Keratinocyte (primary cell): ENCODE measurements at regions not wholly inside any gene's neighbourhood (a gene's known extent, or its start where the extent isn't known, plus 50 kb on each side); places are given as distances from the start of the nearest gene placed in this dataset.

Experiments used
- EZH2 ChIP-seq: IDR thresholded peaks from one replicate; pipeline ENCODE4 v1.6.1; 2012; ENCODE audit warnings: inconsistent platforms, mild to moderate bottlenecking, low read length, moderate library complexity
- TF ChIP-seq, protein P1 (sequence below), 3 experiments: IDR thresholded peaks in 1 of 3; conservative IDR thresholded peaks in 1 of 3; optimal IDR thresholded peaks in 1 of 3; 2 replicates in 2 of 3; 3 replicates in 1 of 3; pipeline versions ENCODE3 to v1.5.1; 2011; ENCODE audit warnings: low read length in 3 of 3, mild to moderate bottlenecking in 3 of 3, moderate library complexity in 2 of 3, control low read depth in 1 of 3, inconsistent platforms in 1 of 3; ENCODE audit not compliant: insufficient read depth in 2 of 3; ENCODE audit errors: extremely low read depth in 1 of 3

DNA sequence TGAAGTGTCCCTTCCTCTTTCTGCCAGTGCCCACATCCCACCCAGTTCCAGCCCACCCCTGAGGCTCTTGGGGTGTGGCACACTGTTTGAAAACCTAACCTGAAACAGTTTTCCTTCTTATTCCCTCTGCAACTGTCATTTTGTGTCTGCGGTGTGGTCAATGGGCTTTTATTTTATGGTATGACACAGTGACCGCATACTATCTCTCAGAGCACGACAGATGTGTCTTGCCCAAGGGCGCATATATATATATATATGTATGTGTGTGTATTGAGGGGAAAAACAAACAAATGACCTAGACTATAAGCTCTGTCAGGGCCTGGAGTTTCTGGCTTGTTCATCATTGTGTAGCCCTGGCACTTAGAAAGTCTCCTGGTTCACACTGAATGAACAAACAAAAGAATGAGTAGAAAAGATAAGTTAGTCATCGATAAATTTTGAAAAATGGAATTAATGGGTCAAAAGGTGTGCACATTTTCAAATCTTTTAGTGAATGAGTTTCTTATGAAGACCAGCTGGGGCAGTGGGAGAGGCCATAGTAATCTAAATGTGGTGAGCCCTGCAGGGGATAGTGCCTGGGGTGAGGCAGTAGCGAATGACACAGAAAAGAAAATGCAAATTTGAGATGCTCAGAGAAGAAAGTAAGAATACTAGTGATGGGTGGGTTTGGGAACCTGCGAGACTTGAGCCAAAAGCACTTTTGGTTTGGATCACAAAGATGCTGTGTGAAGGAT lies 198.4 kb downstream of the SNX10 start:
- TF ChIP-seq EZH2, result no peak
- TF ChIP-seq, protein P1, sequence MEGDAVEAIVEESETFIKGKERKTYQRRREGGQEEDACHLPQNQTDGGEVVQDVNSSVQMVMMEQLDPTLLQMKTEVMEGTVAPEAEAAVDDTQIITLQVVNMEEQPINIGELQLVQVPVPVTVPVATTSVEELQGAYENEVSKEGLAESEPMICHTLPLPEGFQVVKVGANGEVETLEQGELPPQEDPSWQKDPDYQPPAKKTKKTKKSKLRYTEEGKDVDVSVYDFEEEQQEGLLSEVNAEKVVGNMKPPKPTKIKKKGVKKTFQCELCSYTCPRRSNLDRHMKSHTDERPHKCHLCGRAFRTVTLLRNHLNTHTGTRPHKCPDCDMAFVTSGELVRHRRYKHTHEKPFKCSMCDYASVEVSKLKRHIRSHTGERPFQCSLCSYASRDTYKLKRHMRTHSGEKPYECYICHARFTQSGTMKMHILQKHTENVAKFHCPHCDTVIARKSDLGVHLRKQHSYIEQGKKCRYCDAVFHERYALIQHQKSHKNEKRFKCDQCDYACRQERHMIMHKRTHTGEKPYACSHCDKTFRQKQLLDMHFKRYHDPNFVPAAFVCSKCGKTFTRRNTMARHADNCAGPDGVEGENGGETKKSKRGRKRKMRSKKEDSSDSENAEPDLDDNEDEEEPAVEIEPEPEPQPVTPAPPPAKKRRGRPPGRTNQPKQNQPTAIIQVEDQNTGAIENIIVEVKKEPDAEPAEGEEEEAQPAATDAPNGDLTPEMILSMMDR (optimal IDR thresholded peaks at IDR 0.05 in 1 of 3, IDR thresholded peaks at IDR 0.05 in 1 of 3, conservative IDR thresholded peaks at IDR 0.05 in 1 of 3; ENCODE audit: extremely low read depth in 1 of 3, insufficient read depth in 2 of 3, low read length in 3 of 3), result no peak
